HCT116 (cell line): ENCODE measurements at regions not wholly inside any gene's neighbourhood (a gene's known extent, or its start where the extent isn't known, plus 50 kb on each side); places are given as distances from the start of the nearest gene placed in this dataset.

Experiments used
- ATAC-seq: fragments of 200-7000 bp; cut with Tn5 transposase; 2 replicates; pipeline ENCODE4 v1.9.1; 2020; ENCODE audit warnings: mild to moderate bottlenecking, moderate library complexity
- BruUV-seq: library from RNA; stranded (reverse); fragments of 400-500 nt; replicated peaks from 2 replicates; lab custom pipeline; 2021; lab: Mats Ljungman, UMichigan
- CTCF ChIA-PET: fragments of 300-600 bp; sonication (Branson Sonifier 250); formaldehyde crosslinking; loops from one replicate; lab custom pipeline; 2021; ENCODE audit warnings: antibody characterized with exemption; lab: Charles Lee
- POLR2A ChIA-PET: fragments of 300-600, 350-600 bp; sonication (Branson Sonifier 250); formaldehyde crosslinking; loops from one replicate; lab custom pipeline; 2021; ENCODE audit warnings: antibody characterized with exemption; lab: Charles Lee
- RAD21 ChIA-PET, 2 experiments: fragments of 300-600 bp; sonication (Branson Sonifier 250); formaldehyde crosslinking; loops; one replicate each; lab custom pipeline; 2023; ENCODE audit warnings: low total read pairs in 2 of 2; ENCODE audit not compliant: uncharacterized antibody in 2 of 2, unreplicated experiment in 2 of 2, low non-redundant PET in 1 of 2; lab: Charles Lee
- DNase-seq: peaks from one replicate; pipeline ENCODE4 v3.0.0-alpha.2; 2010; ENCODE audit warnings: low read depth, low spot score
- H2AFZ ChIP-seq: fragments of 200-600 bp; shearing (Covaris generic), sonication (generic); 2 replicates; pipeline ENCODE4 v1.6.1; 2017; ENCODE audit warnings: low read depth, mixed run types, mixed read lengths, antibody characterized with exemption, low read length; ENCODE audit not compliant: poor library complexity, severe bottlenecking
- H3K27ac ChIP-seq: 2 replicates; pipeline ENCODE4 v1.5.1; 2012; ENCODE audit warnings: low read depth, low read length
- H3K27me3 ChIP-seq: fragments of 200-600 bp; sonication (generic); 2 replicates; pipeline ENCODE4 v1.6.1; 2016; ENCODE audit warnings: mixed run types, low read length, mixed read lengths; ENCODE audit not compliant: insufficient read depth
- H3K36me3 ChIP-seq, 2 experiments: fragments of 200-500 bp in 1 of 2; fragments of 200-600 bp in 1 of 2; sonication (Bioruptor generic) in 1 of 2; sonication (generic) in 1 of 2; 2 replicates each; pipeline versions ENCODE4 v1.5.1 to v1.6.1; 2014 to 2016; ENCODE audit warnings: low read length in 2 of 2, inconsistent platforms in 1 of 2, mixed read lengths in 1 of 2, mixed run types in 1 of 2; ENCODE audit not compliant: insufficient read depth in 2 of 2, control insufficient read depth in 1 of 2
- H3K4me1 ChIP-seq, 2 experiments: fragments of 200-600 bp in 1 of 2; sonication (generic) in 1 of 2; 2 replicates each; pipeline versions ENCODE4 v1.5.1 to v1.6.1; 2012 to 2017; ENCODE audit warnings: low read length in 2 of 2, inconsistent platforms in 1 of 2, mild to moderate bottlenecking in 1 of 2, mixed read lengths in 1 of 2, mixed run types in 1 of 2, moderate library complexity in 1 of 2; ENCODE audit not compliant: insufficient read depth in 2 of 2, control insufficient read depth in 1 of 2
- H3K4me2 ChIP-seq: fragments of 200-600 bp; sonication (generic); 2 replicates; pipeline ENCODE4 v1.6.1; 2017; ENCODE audit warnings: mixed run types, low read length, mixed read lengths
- H3K4me3 ChIP-seq, 2 experiments: fragments of 200-600 bp in 1 of 2; sonication (generic) in 1 of 2; replicated peaks in 1 of 2; 2 replicates each; pipeline ENCODE4 v1.5.1; 2011 to 2016; ENCODE audit warnings: low read length in 2 of 2, control low read depth in 1 of 2, low read depth in 1 of 2, mild to moderate bottlenecking in 1 of 2, mixed read lengths in 1 of 2, mixed run types in 1 of 2
- H3K79me2 ChIP-seq: fragments of 200-600 bp; sonication (generic); 2 replicates; pipeline ENCODE4 v1.6.1; 2017; ENCODE audit warnings: mild to moderate bottlenecking, mixed run types, low read length, moderate library complexity, mixed read lengths; ENCODE audit not compliant: insufficient read depth
- H3K9ac ChIP-seq: fragments of 200-600 bp; sonication (generic); 2 replicates; pipeline ENCODE4 v1.6.1; 2016; ENCODE audit warnings: low read length, mixed read lengths
- H3K9me2 ChIP-seq: fragments of 200-600 bp; sonication (generic), shearing (Covaris generic); 2 replicates; pipeline ENCODE4 v1.6.1; 2017; ENCODE audit warnings: mixed run types, mild to moderate bottlenecking, moderate library complexity; ENCODE audit not compliant: insufficient read depth
- H3K9me3 ChIP-seq, 2 experiments: fragments of 200-500 bp in 1 of 2; fragments of 200-600 bp in 1 of 2; sonication (Bioruptor generic) in 1 of 2; sonication (generic) in 1 of 2; 2 replicates each; pipeline ENCODE4 v1.6.1; 2014 to 2017; ENCODE audit warnings: low read length in 2 of 2, mixed read lengths in 2 of 2, inconsistent platforms in 1 of 2, low read depth in 1 of 2, mild to moderate bottlenecking in 1 of 2, mixed run types in 1 of 2, moderate library complexity in 1 of 2; ENCODE audit not compliant: control insufficient read depth in 1 of 2, insufficient read depth in 1 of 2
- H4K20me1 ChIP-seq: fragments of 200-600 bp; sonication (generic), shearing (Covaris generic); 2 replicates; pipeline ENCODE4 v1.6.1; 2017; ENCODE audit warnings: mixed run types, mild to moderate bottlenecking, moderate library complexity; ENCODE audit not compliant: insufficient read depth
- CBX3 ChIP-seq: IDR thresholded peaks from 2 replicates; pipeline ENCODE4 v1.6.1; 2012; ENCODE audit warnings: low read depth
- EGR1 ChIP-seq: IDR thresholded peaks from 2 replicates; pipeline ENCODE4 v1.6.1; 2012; ENCODE audit warnings: low read depth
- EZH2 ChIP-seq: fragments of 200-600 bp; sonication (generic); IDR thresholded peaks from 2 replicates; pipeline ENCODE4 v1.6.1; 2017; ENCODE audit warnings: antibody characterized with exemption, mixed run types
- EZH2phosphoT487 ChIP-seq: fragments of 200-600 bp; IDR thresholded peaks from 2 replicates; pipeline ENCODE4 v1.6.1; 2018; ENCODE audit warnings: antibody characterized with exemption, borderline replicate concordance
- FOSL1 ChIP-seq: IDR thresholded peaks from 2 replicates; pipeline ENCODE4 v1.6.1; 2012; ENCODE audit warnings: low read depth
- MAX ChIP-seq: IDR thresholded peaks from 2 replicates; pipeline ENCODE4 v1.6.1; 2012
- POLR2A ChIP-seq: IDR thresholded peaks from 2 replicates; pipeline ENCODE4 v1.7.0; 2011; ENCODE audit warnings: borderline replicate concordance; ENCODE audit not compliant: insufficient read depth, insufficient read length; ENCODE audit errors: extremely low read depth
- REST ChIP-seq: IDR thresholded peaks from 2 replicates; pipeline ENCODE4 v1.6.1; 2012; ENCODE audit warnings: low read depth
- SRF ChIP-seq: IDR thresholded peaks from 2 replicates; pipeline ENCODE4 v1.6.1; 2012; ENCODE audit warnings: low read depth
- ZBTB33 ChIP-seq: IDR thresholded peaks from 2 replicates; pipeline ENCODE4 v1.6.1; 2011; ENCODE audit warnings: mild to moderate bottlenecking, low read length, moderate library complexity; ENCODE audit not compliant: insufficient replicate concordance; ENCODE audit errors: extremely low read depth
- intact Hi-C: fragments of 100-400 bp; cut with micrococcal nuclease; formaldehyde crosslinking; loops from 2 replicates; pipeline ENCODE4 v1.10.0; 2022

- H4K20me1 ChIP-seq = no peaks in the 10 kb centered on the region
- H3K27me3 ChIP-seq = no peaks in the 10 kb centered on the region; the same call in 1 of the 2 replicates
- no peaks in the 10 kb centered on the region for H3K36me3 ChIP-seq
- no TSS peak for BruUV-seq
- no peak overlapping the region for H2AFZ ChIP-seq
- H3K9ac ChIP-seq = no peak overlapping the region
- no peak for TF ChIP-seq FOSL1
- TF ChIP-seq EZH2 = no peak
- no peak for TF ChIP-seq EZH2phosphoT487
- no peak for TF ChIP-seq POLR2A
- TF ChIP-seq EGR1 = no peak
- TF ChIP-seq ZBTB33 = no peak
- no peak for TF ChIP-seq MAX
- no peak for TF ChIP-seq REST
- TF ChIP-seq CBX3 = no peak
- no peak for TF ChIP-seq SRF
- CTCF ChIA-PET = no interaction called here
- DNase-seq (no peak), ATAC-seq (no peak)
- no peak overlapping the region for H3K4me2 ChIP-seq
- intact Hi-C loops = no loop called here
- H3K9me2 ChIP-seq = no peaks in the 10 kb centered on the region
- H3K4me1 ChIP-seq = no peaks in the 10 kb centered on the region
- H3K9me3 ChIP-seq = no peaks in the 10 kb centered on the region
- POLR2A ChIA-PET = no interaction called here
- H3K27ac ChIP-seq = no peak overlapping the region
- no peak overlapping the region for H3K4me3 ChIP-seq
- RAD21 ChIA-PET = no interaction called here
- H3K79me2 ChIP-seq = no peaks in the 10 kb centered on the region
Observed at GRCh38 chr7:67475293-67475692, 478.7 kb downstream of the TYW1 start.
